H1 (cell line): ENCODE measurements at regions not wholly inside any gene's neighbourhood (a gene's known extent, or its start where the extent isn't known, plus 50 kb on each side); places are given as distances from the start of the nearest gene placed in this dataset.

Experiments used
- CTCF ChIA-PET: fragments of 300-600 bp; sonication (Branson Sonifier 250); formaldehyde crosslinking; loops from one replicate; lab custom pipeline; 2021; ENCODE audit not compliant: partially characterized antibody; lab: Charles Lee
- POLR2A ChIA-PET: fragments of 300-600 bp; sonication (Branson Sonifier 250); formaldehyde crosslinking; loops from one replicate; lab custom pipeline; 2021; ENCODE audit warnings: inconsistent platforms; ENCODE audit not compliant: partially characterized antibody; lab: Charles Lee
- DNase-seq, 2 experiments: peaks; one replicate each; pipeline versions ENCODE4 v3.0.0 to v3.0.0-alpha.2; 2010 to 2022; ENCODE audit warnings: low spot score in 2 of 2, low read depth in 1 of 2, mixed read lengths in 1 of 2
- FAIRE-seq: peaks from 2 replicates; lab custom pipeline; 2011; peaks lifted over from hg19 to GRCh38; lab: Jason Lieb, UNC
- H2AFZ ChIP-seq: 2 replicates; pipeline ENCODE4 v1.8.1; 2012; ENCODE audit warnings: low read length, inconsistent platforms
- H2AK5ac ChIP-seq: 2 replicates; pipeline ENCODE4 v1.6.1; 2013; ENCODE audit warnings: low read depth, low read length
- H2BK120ac ChIP-seq: replicated peaks from 2 replicates; pipeline ENCODE3; 2013; ENCODE audit warnings: low read depth, low read length, inconsistent platforms
- H2BK12ac ChIP-seq: 2 replicates; pipeline ENCODE4 v1.6.1; 2013; ENCODE audit warnings: low read depth, low read length
- H2BK15ac ChIP-seq: 2 replicates; pipeline ENCODE4 v1.6.1; 2013; ENCODE audit warnings: low read length
- H2BK20ac ChIP-seq: 2 replicates; pipeline ENCODE4 v1.6.1; 2013; ENCODE audit warnings: low read length
- H2BK5ac ChIP-seq: 2 replicates; pipeline ENCODE4 v1.6.1; 2013; ENCODE audit warnings: low read depth, low read length
- H3K14ac ChIP-seq: 2 replicates; pipeline ENCODE4 v1.6.1; 2013; ENCODE audit warnings: inconsistent platforms; ENCODE audit not compliant: insufficient read length
- H3K18ac ChIP-seq: 2 replicates; pipeline ENCODE4 v1.6.1; 2013; ENCODE audit warnings: low read length; ENCODE audit errors: extremely low read depth
- H3K23ac ChIP-seq: 2 replicates; pipeline ENCODE4 v1.6.1; 2013; ENCODE audit warnings: inconsistent platforms; ENCODE audit not compliant: insufficient read length
- H3K23me2 ChIP-seq: 2 replicates; pipeline ENCODE4 v1.6.1; 2013; ENCODE audit warnings: low read depth, low read length
- H3K27ac ChIP-seq: 2 replicates; pipeline ENCODE4 v1.6.1; 2011; ENCODE audit warnings: low read depth, low read length, inconsistent platforms
- H3K27me3 ChIP-seq, 4 experiments: replicated peaks in 1 of 4; 1 replicate in 1 of 4; 2 replicates in 3 of 4; pipeline versions ENCODE4 v1.6.1 to v1.8.1; 2011 to 2013; ENCODE audit warnings: low read length in 3 of 4, mild to moderate bottlenecking in 3 of 4, inconsistent platforms in 2 of 4, mixed read lengths in 2 of 4, moderate library complexity in 1 of 4; ENCODE audit not compliant: control insufficient read depth in 3 of 4, insufficient read depth in 3 of 4; ENCODE audit errors: extremely low read depth in 1 of 4
- H3K36me3 ChIP-seq, 4 experiments: 2 replicates each; pipeline versions ENCODE4 v1.6.1 to v1.8.1; 2011 to 2013; ENCODE audit warnings: mild to moderate bottlenecking in 4 of 4, low read length in 3 of 4, moderate library complexity in 2 of 4, control low read depth in 1 of 4, inconsistent platforms in 1 of 4; ENCODE audit not compliant: insufficient read depth in 4 of 4, control insufficient read depth in 2 of 4
- H3K4ac ChIP-seq: replicated peaks from 2 replicates; pipeline ENCODE3; 2013; ENCODE audit warnings: low read length, low read depth, mixed read lengths, inconsistent platforms; ENCODE audit not compliant: insufficient read length
- H3K4me1 ChIP-seq, 4 experiments: replicated peaks in 1 of 4; 1 replicate in 1 of 4; 2 replicates in 3 of 4; pipeline versions ENCODE4 v1.6.1 to v1.8.1; 2011 to 2013; ENCODE audit warnings: low read length in 3 of 4, inconsistent platforms in 2 of 4, mixed read lengths in 1 of 4; ENCODE audit not compliant: insufficient read depth in 4 of 4, control insufficient read depth in 3 of 4
- H3K4me2 ChIP-seq, 2 experiments: 2 replicates each; pipeline versions ENCODE4 v1.6.1 to v1.8.1; 2011 to 2013; ENCODE audit warnings: low read depth in 2 of 2, low read length in 2 of 2, control low read depth in 1 of 2, inconsistent platforms in 1 of 2, mild to moderate bottlenecking in 1 of 2; ENCODE audit not compliant: insufficient read depth in 1 of 2
- H3K4me3 ChIP-seq, 4 experiments: fragments of 200-600, 300-600 bp in 1 of 4; sonication (generic), shearing (Covaris generic), sonication (Bioruptor Twin) in 1 of 4; 2 replicates each; pipeline versions ENCODE4 v1.5.1 to v1.8.1; 2011 to 2016; ENCODE audit warnings: low read length in 4 of 4, low read depth in 3 of 4, control low read depth in 2 of 4, inconsistent platforms in 2 of 4, mild to moderate bottlenecking in 2 of 4, mixed read lengths in 1 of 4, moderate library complexity in 1 of 4; ENCODE audit not compliant: insufficient read depth in 2 of 4; ENCODE audit errors: extremely low read depth in 1 of 4
- H3K56ac ChIP-seq: replicated peaks from 2 replicates; pipeline ENCODE3; 2013; ENCODE audit warnings: low read depth, mild to moderate bottlenecking, mixed read lengths, low read length, inconsistent platforms; ENCODE audit not compliant: insufficient read length
- H3K79me1 ChIP-seq: 2 replicates; pipeline ENCODE4 v1.6.1; 2013; ENCODE audit warnings: low read depth, low read length, control low read depth
- H3K79me2 ChIP-seq, 2 experiments: 2 replicates each; pipeline versions ENCODE4 v1.6.1 to v1.8.1; 2012 to 2013; ENCODE audit warnings: low read length in 2 of 2, mild to moderate bottlenecking in 2 of 2, inconsistent platforms in 1 of 2; ENCODE audit not compliant: insufficient read depth in 2 of 2, control insufficient read depth in 1 of 2
- H3K9ac ChIP-seq, 4 experiments: replicated peaks in 1 of 4; 1 replicate in 1 of 4; 2 replicates in 3 of 4; pipeline versions ENCODE4 v1.6.1 to v1.8.1; 2011 to 2013; ENCODE audit warnings: low read depth in 3 of 4, low read length in 3 of 4, control low read depth in 2 of 4, mild to moderate bottlenecking in 2 of 4, moderate library complexity in 2 of 4, inconsistent platforms in 1 of 4; ENCODE audit errors: extremely low read depth in 1 of 4
- H3K9me3 ChIP-seq, 2 experiments: 2 replicates each; pipeline versions ENCODE4 v1.6.1 to v1.8.1; 2012 to 2013; ENCODE audit warnings: mild to moderate bottlenecking in 2 of 2, moderate library complexity in 2 of 2, control low read depth in 1 of 2, inconsistent platforms in 1 of 2, low read depth in 1 of 2, low read length in 1 of 2, mixed read lengths in 1 of 2; ENCODE audit not compliant: insufficient read depth in 2 of 2
- H4K20me1 ChIP-seq, 2 experiments: replicated peaks in 1 of 2; 2 replicates each; pipeline versions ENCODE3 to v1.8.1; 2011 to 2013; ENCODE audit warnings: inconsistent platforms in 2 of 2, low read length in 2 of 2, mild to moderate bottlenecking in 1 of 2; ENCODE audit not compliant: insufficient read depth in 2 of 2, control insufficient read depth in 1 of 2
- H4K5ac ChIP-seq: 2 replicates; pipeline ENCODE4 v1.6.1; 2013; ENCODE audit warnings: low read length, low read depth, mixed read lengths, inconsistent platforms; ENCODE audit not compliant: insufficient read length
- H4K8ac ChIP-seq: 2 replicates; pipeline ENCODE4 v1.8.0; 2013; ENCODE audit warnings: mild to moderate bottlenecking, moderate library complexity, low read length, inconsistent platforms; ENCODE audit not compliant: insufficient read depth; ENCODE audit errors: extremely low read depth
- H4K91ac ChIP-seq: replicated peaks from 2 replicates; pipeline ENCODE3; 2013; ENCODE audit warnings: low read length, mixed read lengths, inconsistent platforms; ENCODE audit not compliant: insufficient read length
- CBX8 ChIP-seq: fragments of 300-800, 300-1000 bp; sonication (generic); IDR thresholded peaks from 2 replicates; pipeline ENCODE4 v1.7.1; 2016; ENCODE audit warnings: low read depth, low read length, borderline replicate concordance
- CHD1 ChIP-seq: IDR thresholded peaks from 2 replicates; pipeline ENCODE4 v1.6.1; 2012; ENCODE audit warnings: low read depth, low read length, improper control_type of control experiment
- GABPA ChIP-seq: IDR thresholded peaks from 2 replicates; pipeline ENCODE4 v1.6.1; 2011; ENCODE audit warnings: mild to moderate bottlenecking, low read length, moderate library complexity, borderline replicate concordance; ENCODE audit not compliant: insufficient read depth
- GTF2F1 ChIP-seq: IDR thresholded peaks from 2 replicates; pipeline ENCODE4 v1.6.1; 2012; ENCODE audit warnings: low read depth, low read length, improper control_type of control experiment, borderline replicate concordance
- NRF1 ChIP-seq: IDR thresholded peaks from 2 replicates; pipeline ENCODE4 v1.6.1; 2011; ENCODE audit warnings: mild to moderate bottlenecking, low read depth, low read length, improper control_type of control experiment
- RAD21 ChIP-seq, 2 experiments: IDR thresholded peaks in 1 of 2; conservative IDR thresholded peaks in 1 of 2; 2 replicates each; pipeline ENCODE4 v1.6.1; 2011; ENCODE audit warnings: low read depth in 2 of 2, low read length in 2 of 2, improper control_type of control experiment in 1 of 2, inconsistent platforms in 1 of 2, mild to moderate bottlenecking in 1 of 2, moderate library complexity in 1 of 2
- RXRA ChIP-seq: IDR thresholded peaks from 2 replicates; pipeline ENCODE4 v1.6.1; 2011; ENCODE audit warnings: low read depth, mild to moderate bottlenecking, low read length, moderate library complexity; ENCODE audit not compliant: insufficient read depth
- SRF ChIP-seq: IDR thresholded peaks from 2 replicates; pipeline ENCODE4 v1.6.1; 2011; ENCODE audit warnings: mild to moderate bottlenecking, low read depth, low read length, moderate library complexity
- WGBS, 2 experiments: shearing (Covaris generic) in 1 of 2; methylation state at CpG; one replicate each; pipeline versions ENCODE4 v1.1.6 to v1.1.7; 2013 to 2015; ENCODE audit warnings: low lambda C conversion rate in 2 of 2, mixed read lengths in 2 of 2, inconsistent platforms in 1 of 2, low coverage in 1 of 2, missing lambda C conversion rate in 1 of 2; ENCODE audit not compliant: insufficient replicate concordance in 2 of 2, insufficient coverage in 1 of 2, insufficient read length in 1 of 2; ENCODE audit errors: extremely low coverage in 1 of 2, missing lambda C conversion rate in 1 of 2; 5-methylcytosine and 5-hydroxymethylcytosine counted together
- TF ChIP-seq, protein P1 (sequence below): IDR thresholded peaks from 2 replicates; pipeline ENCODE4 v1.6.1; 2012; ENCODE audit warnings: inconsistent platforms
- TF ChIP-seq, protein P2 (sequence below), 3 experiments: IDR thresholded peaks; 1 replicate in 2 of 3; 2 replicates in 1 of 3; pipeline versions ENCODE4 v1.5.1 to v1.6.1; 2011; ENCODE audit warnings: low read length in 3 of 3, mild to moderate bottlenecking in 3 of 3, inconsistent platforms in 2 of 3, low read depth in 1 of 3, moderate library complexity in 1 of 3; ENCODE audit not compliant: insufficient read depth in 1 of 3; ENCODE audit errors: control extremely low read depth in 1 of 3

DNA sequence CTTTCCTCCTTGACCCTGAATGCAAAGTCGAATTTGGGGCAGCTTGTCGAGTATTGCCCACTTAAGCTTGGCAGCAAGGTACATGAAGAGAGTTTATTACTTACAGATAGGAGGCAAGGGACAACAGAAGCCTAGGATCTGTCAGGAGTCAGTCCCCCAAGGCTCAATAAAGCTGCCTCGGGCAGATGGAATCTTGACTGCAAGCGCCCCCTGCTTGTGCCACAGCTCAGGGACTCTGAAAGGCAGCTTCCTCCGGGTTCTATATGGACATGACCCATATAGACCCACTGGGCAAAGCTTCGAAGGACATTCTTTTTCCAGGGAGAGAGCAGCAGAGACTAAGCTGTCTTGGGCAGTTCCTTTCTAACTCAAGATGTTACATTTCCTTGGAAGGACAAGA is 971.5 kb downstream of the EFNA5 start:
- H3K14ac ChIP-seq, result no peak overlapping the region
- H3K4me2 ChIP-seq, result no peak overlapping the region
- no peak overlapping the region for H3K56ac ChIP-seq
- no peak overlapping the region for H4K8ac ChIP-seq
- H3K27me3 ChIP-seq, result no peaks in the 10 kb centered on the region
- no peak overlapping the region for H3K23ac ChIP-seq
- H2BK15ac ChIP-seq, result no peak overlapping the region
- H4K91ac ChIP-seq, result no peak overlapping the region
- no peak overlapping the region for H2BK120ac ChIP-seq
- 69% methylated on average over 6 of the region's 6 CpGs; no CpG with 5 or more reads in 1 of the 2 experiments for WGBS, 2 experiments
- H3K4ac ChIP-seq, result no peak overlapping the region
- FAIRE-seq (peak; percentile 92), DNase-seq (peak; percentile 58 to 73)
- ChIA-PET CTCF (interaction anchor here (0.6 to 1.4 kb wide), 8 partner anchors 11 to 771 kb away, joined by 3 to 4 read pairs (median 3); no protein-coding TSS in a partner anchor), POLR2A (interaction anchor here (0.5 kb wide), 1 partner anchor 37 kb away, joined by 4 read pairs; no protein-coding TSS in a partner anchor)
- H2AK5ac ChIP-seq, result no peak overlapping the region
- no peak for TF ChIP-seq SRF
- no peak for TF ChIP-seq CHD1
- TF ChIP-seq GTF2F1, result no peak
- no peak for TF ChIP-seq CBX8
- TF ChIP-seq, protein P1, sequence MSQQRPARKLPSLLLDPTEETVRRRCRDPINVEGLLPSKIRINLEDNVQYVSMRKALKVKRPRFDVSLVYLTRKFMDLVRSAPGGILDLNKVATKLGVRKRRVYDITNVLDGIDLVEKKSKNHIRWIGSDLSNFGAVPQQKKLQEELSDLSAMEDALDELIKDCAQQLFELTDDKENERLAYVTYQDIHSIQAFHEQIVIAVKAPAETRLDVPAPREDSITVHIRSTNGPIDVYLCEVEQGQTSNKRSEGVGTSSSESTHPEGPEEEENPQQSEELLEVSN, result no peak
- peak; percentile 69 to 83 for TF ChIP-seq RAD21 (IDR thresholded peaks at IDR 0.05 in 1 of 2, conservative IDR thresholded peaks at IDR 0.05 in 1 of 2; ENCODE audit: low read depth in 2 of 2, low read length in 2 of 2)
- no peak for TF ChIP-seq RXRA
- no peak for TF ChIP-seq GABPA
- TF ChIP-seq, protein P2, sequence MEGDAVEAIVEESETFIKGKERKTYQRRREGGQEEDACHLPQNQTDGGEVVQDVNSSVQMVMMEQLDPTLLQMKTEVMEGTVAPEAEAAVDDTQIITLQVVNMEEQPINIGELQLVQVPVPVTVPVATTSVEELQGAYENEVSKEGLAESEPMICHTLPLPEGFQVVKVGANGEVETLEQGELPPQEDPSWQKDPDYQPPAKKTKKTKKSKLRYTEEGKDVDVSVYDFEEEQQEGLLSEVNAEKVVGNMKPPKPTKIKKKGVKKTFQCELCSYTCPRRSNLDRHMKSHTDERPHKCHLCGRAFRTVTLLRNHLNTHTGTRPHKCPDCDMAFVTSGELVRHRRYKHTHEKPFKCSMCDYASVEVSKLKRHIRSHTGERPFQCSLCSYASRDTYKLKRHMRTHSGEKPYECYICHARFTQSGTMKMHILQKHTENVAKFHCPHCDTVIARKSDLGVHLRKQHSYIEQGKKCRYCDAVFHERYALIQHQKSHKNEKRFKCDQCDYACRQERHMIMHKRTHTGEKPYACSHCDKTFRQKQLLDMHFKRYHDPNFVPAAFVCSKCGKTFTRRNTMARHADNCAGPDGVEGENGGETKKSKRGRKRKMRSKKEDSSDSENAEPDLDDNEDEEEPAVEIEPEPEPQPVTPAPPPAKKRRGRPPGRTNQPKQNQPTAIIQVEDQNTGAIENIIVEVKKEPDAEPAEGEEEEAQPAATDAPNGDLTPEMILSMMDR (IDR thresholded peaks at IDR 0.05; ENCODE audit: control extremely low read depth in 1 of 3, insufficient read depth in 1 of 3, low read depth in 1 of 3, low read length in 3 of 3), result peak; percentile 61 to 70 (median 67)
- no peak for TF ChIP-seq NRF1
- H3K79me1 ChIP-seq, result no peaks in the 10 kb centered on the region
- H2AFZ ChIP-seq, result no peak overlapping the region
- no peaks in the 10 kb centered on the region for H3K23me2 ChIP-seq
- H2BK5ac ChIP-seq, result no peak overlapping the region
- H3K36me3 ChIP-seq, result no peaks in the 10 kb centered on the region
- no peak overlapping the region for H3K4me3 ChIP-seq
- no peak overlapping the region for H4K5ac ChIP-seq
- H3K18ac ChIP-seq, result no peak overlapping the region
- H2BK20ac ChIP-seq, result no peak overlapping the region
- H3K79me2 ChIP-seq, result no peaks in the 10 kb centered on the region
- no peaks in the 10 kb centered on the region for H3K9me3 ChIP-seq
- H3K4me1 ChIP-seq, result peaks cover 0 to 5% (median 0%) of the 10 kb centered on the region in 4 experiments; a peak in 2 of 7 replicates
- H3K27ac ChIP-seq, result no peak overlapping the region
- no peak overlapping the region for H2BK12ac ChIP-seq
- no peak overlapping the region for H3K9ac ChIP-seq
- H4K20me1 ChIP-seq, result no peaks in the 10 kb centered on the region
